Prostate gland (tissue), 2 donors: ENCODE measurements at regions not wholly inside any gene's neighbourhood (a gene's known extent, or its start where the extent isn't known, plus 50 kb on each side); places are given as distances from the start of the nearest gene placed in this dataset.

Experiments used
- DNase-seq: peaks from one replicate; pipeline ENCODE4 v3.0.0-alpha.2; 2019; ENCODE audit warnings: low spot score
- H3K27ac ChIP-seq, 2 donors: fragments of 200-600 bp; sonication (generic); 2 replicates each; pipeline ENCODE4 v1.5.1; 2017 to 2019
- H3K27me3 ChIP-seq: fragments of 200-600 bp; sonication (generic); replicated peaks from 2 replicates; pipeline ENCODE4 v1.5.1; 2019; ENCODE audit not compliant: insufficient read depth
- H3K36me3 ChIP-seq, 2 donors: fragments of 200-600 bp; sonication (generic); 1 replicate in 1 of 2; 2 replicates in 1 of 2; pipeline versions ENCODE4 v1.5.1 to v1.8.1; 2017 to 2019
- H3K4me1 ChIP-seq: fragments of 200-600 bp; sonication (generic); replicated peaks from 2 replicates; pipeline ENCODE4 v1.5.1; 2019
- H3K4me3 ChIP-seq, 2 donors: fragments of 200-600 bp; sonication (generic); 2 replicates each; pipeline ENCODE4 v1.5.1; 2017 to 2019
- H3K9me3 ChIP-seq: fragments of 200-600 bp; sonication (generic); 2 replicates; pipeline ENCODE4 v1.5.1; 2017
- CTCF ChIP-seq, 4 experiments: fragments of 200-600 bp in 2 of 4; fragments of 450-650 bp in 2 of 4; sonication (generic) in 2 of 4; IDR thresholded peaks; 1 replicate in 3 of 4; 2 replicates in 1 of 4; pipeline ENCODE4 v1.5.1; 2016 to 2019; ENCODE audit warnings: antibody characterized with exemption in 4 of 4, mild to moderate bottlenecking in 2 of 4, moderate library complexity in 2 of 4
- POLR2A ChIP-seq: fragments of 450-650 bp; IDR thresholded peaks from one replicate; pipeline ENCODE4 v1.6.1; 2016; ENCODE audit warnings: antibody characterized with exemption, mild to moderate bottlenecking
- POLR2AphosphoS5 ChIP-seq: sonication (generic); formaldehyde crosslinking; IDR thresholded peaks from one replicate; pipeline ENCODE4 v1.6.1; 2017; ENCODE audit warnings: antibody characterized with exemption
- WGBS: methylation state at CpG from one replicate; pipeline ENCODE4 v1.1.5; 2018; 5-methylcytosine and 5-hydroxymethylcytosine counted together
- intact Hi-C: fragments of 100-400 bp; cut with DNase I; formaldehyde crosslinking; loops from one replicate; pipeline ENCODE4 v1.14.2; 2022

- no peak for DNase-seq
- no peaks in the 10 kb centered on the region for H3K9me3 ChIP-seq
- no peaks in the 10 kb centered on the region for H3K27me3 ChIP-seq
- no peaks in the 10 kb centered on the region for H3K4me1 ChIP-seq
- intact Hi-C loops, result no loop called here
- no peak overlapping the region for H3K27ac ChIP-seq
- TF ChIP-seq CTCF (IDR thresholded peaks at IDR 0.05) (no peak), POLR2AphosphoS5 (no peak), POLR2A (no peak)
- no peak overlapping the region for H3K4me3 ChIP-seq
- H3K36me3 ChIP-seq, result no peaks in the 10 kb centered on the region
- WGBS, result 83% methylated on average over 6 of the region's 6 CpGs
Observed at GRCh38 chr12:58655375-58655774, 264.9 kb downstream of the LRIG3 start.

GRCh38 chr12:58656254-58657009 is 263.9 kb downstream of the LRIG3 start:
- no peaks in the 10 kb centered on the region for H3K36me3 ChIP-seq
- intact Hi-C loops, result no loop called here
- no peaks in the 10 kb centered on the region for H3K27me3 ChIP-seq
- WGBS, result 90% methylated on average over 2 of the region's 3 CpGs
- no peak overlapping the region for H3K27ac ChIP-seq
- no peak for DNase-seq
- no peak for TF ChIP-seq POLR2A
- TF ChIP-seq CTCF (IDR thresholded peaks at IDR 0.05), result no peak
- TF ChIP-seq POLR2AphosphoS5, result no peak
- H3K9me3 ChIP-seq, result no peaks in the 10 kb centered on the region
- no peaks in the 10 kb centered on the region for H3K4me1 ChIP-seq
- H3K4me3 ChIP-seq, result no peak overlapping the region

GRCh38 chr12:58657190-58657589 is 263.1 kb downstream of the LRIG3 start:
- no peak overlapping the region for H3K27ac ChIP-seq
- no peaks in the 10 kb centered on the region for H3K27me3 ChIP-seq
- whole genome bisulfite sequencing, result 76% methylated on average over 1 of the region's 1 CpG
- H3K36me3 ChIP-seq, result no peaks in the 10 kb centered on the region
- no peak for DNase-seq
- H3K9me3 ChIP-seq, result no peaks in the 10 kb centered on the region
- H3K4me3 ChIP-seq, result no peak overlapping the region
- TF ChIP-seq POLR2AphosphoS5 (no peak), CTCF (IDR thresholded peaks at IDR 0.05) (no peak), POLR2A (no peak)
- no peaks in the 10 kb centered on the region for H3K4me1 ChIP-seq
- intact Hi-C loops, result no loop called here

GRCh38 chr12:58665375-58665774 is 254.9 kb downstream of the LRIG3 start:
- H3K27me3 ChIP-seq, result no peaks in the 10 kb centered on the region
- H3K36me3 ChIP-seq, result no peaks in the 10 kb centered on the region
- no peak overlapping the region for H3K4me3 ChIP-seq
- no peak overlapping the region for H3K27ac ChIP-seq
- TF ChIP-seq CTCF (IDR thresholded peaks at IDR 0.05) (no peak), POLR2A (no peak), POLR2AphosphoS5 (no peak)
- no peaks in the 10 kb centered on the region for H3K4me1 ChIP-seq
- intact Hi-C loops, result no loop called here
- no peak for DNase-seq
- no peaks in the 10 kb centered on the region for H3K9me3 ChIP-seq
- 92% methylated on average over 2 of the region's 2 CpGs for WGBS

GRCh38 chr12:58668233-58668632 is 252.1 kb downstream of the LRIG3 start:
- no peak for TF ChIP-seq CTCF (IDR thresholded peaks at IDR 0.05)
- no peak for TF ChIP-seq POLR2A
- no peak for TF ChIP-seq POLR2AphosphoS5
- H3K36me3 ChIP-seq, result no peaks in the 10 kb centered on the region
- no peak for DNase-seq
- no peaks in the 10 kb centered on the region for H3K4me1 ChIP-seq
- intact Hi-C loops, result no loop called here
- no peaks in the 10 kb centered on the region for H3K27me3 ChIP-seq
- no peak overlapping the region for H3K27ac ChIP-seq
- no peak overlapping the region for H3K4me3 ChIP-seq
- no peaks in the 10 kb centered on the region for H3K9me3 ChIP-seq
- WGBS, result 90% methylated on average over 3 of the region's 3 CpGs
